Endodermal cell (in vitro differentiated cells): ENCODE measurements at regions not wholly inside any gene's neighbourhood (a gene's known extent, or its start where the extent isn't known, plus 50 kb on each side); places are given as distances from the start of the nearest gene placed in this dataset.

Source experiments
- DNase-seq: peaks from one replicate; pipeline ENCODE4 v3.0.0-alpha.2; 2017
- H3K27ac ChIP-seq: 2 replicates; pipeline ENCODE4 v1.5.1; 2013; ENCODE audit warnings: mild to moderate bottlenecking, low read depth, low read length, moderate library complexity
- H3K27me3 ChIP-seq: 2 replicates; pipeline ENCODE4 v1.6.1; 2013; ENCODE audit warnings: mild to moderate bottlenecking, low read length, moderate library complexity; ENCODE audit not compliant: insufficient read depth, control insufficient read depth, poor library complexity, severe bottlenecking
- H3K36me3 ChIP-seq: 2 replicates; pipeline ENCODE4 v1.7.0; 2013; ENCODE audit warnings: mild to moderate bottlenecking, low read length, moderate library complexity; ENCODE audit not compliant: control insufficient read depth, insufficient read depth
- H3K4me1 ChIP-seq: one replicate; pipeline ENCODE4 v1.7.0; 2013; ENCODE audit warnings: low read length; ENCODE audit not compliant: control insufficient read depth, insufficient read depth
- H3K4me3 ChIP-seq: 2 replicates; pipeline ENCODE4 v1.5.1; 2013; ENCODE audit warnings: mild to moderate bottlenecking, low read length, moderate library complexity
- H3K9ac ChIP-seq: 2 replicates; pipeline ENCODE4 v1.6.1; 2013; ENCODE audit warnings: mild to moderate bottlenecking, low read length, moderate library complexity; ENCODE audit not compliant: poor library complexity, severe bottlenecking; ENCODE audit errors: extremely low read depth
- H3K9me3 ChIP-seq: 2 replicates; pipeline ENCODE4 v1.6.1; 2013; ENCODE audit warnings: mild to moderate bottlenecking, low read length, moderate library complexity; ENCODE audit not compliant: control insufficient read depth
- H3K27ac Mint-ChIP-seq: 2 replicates; pipeline ENCODE4 v1.8.0; 2020; ENCODE audit warnings: mixed read lengths
- H3K27me3 Mint-ChIP-seq: 2 replicates; pipeline ENCODE4 v1.8.0; 2021; ENCODE audit warnings: mild to moderate bottlenecking, mixed read lengths; ENCODE audit not compliant: insufficient read depth
- H3K36me3 Mint-ChIP-seq: 2 replicates; pipeline ENCODE4 v1.8.0; 2020; ENCODE audit warnings: low read depth, mixed read lengths
- H3K4me1 Mint-ChIP-seq: 2 replicates; pipeline ENCODE4 v1.8.0; 2020; ENCODE audit warnings: mixed read lengths
- H3K4me3 Mint-ChIP-seq: 2 replicates; pipeline ENCODE4 v1.8.0; 2020; ENCODE audit warnings: mild to moderate bottlenecking, moderate library complexity, mixed read lengths
- H3K9me3 Mint-ChIP-seq: 2 replicates; pipeline ENCODE4 v1.8.0; 2020; ENCODE audit warnings: mild to moderate bottlenecking, mixed read lengths
- WGBS, 2 experiments: methylation state at CpG; one replicate each; pipeline versions ENCODE4 v1.1.5 to v1.1.7; 2013; ENCODE audit warnings: missing lambda C conversion rate in 2 of 2, mixed read lengths in 1 of 2; ENCODE audit not compliant: insufficient coverage in 1 of 2, insufficient read length in 1 of 2; 5-methylcytosine and 5-hydroxymethylcytosine counted together
- TF ChIP-seq, protein P1 (sequence below): fragments of 200-600 bp; sonication (generic); conservative IDR thresholded peaks from 2 replicates; pipeline ENCODE4 v1.5.0; 2021; ENCODE audit warnings: antibody characterized with exemption, mild to moderate bottlenecking

DNA sequence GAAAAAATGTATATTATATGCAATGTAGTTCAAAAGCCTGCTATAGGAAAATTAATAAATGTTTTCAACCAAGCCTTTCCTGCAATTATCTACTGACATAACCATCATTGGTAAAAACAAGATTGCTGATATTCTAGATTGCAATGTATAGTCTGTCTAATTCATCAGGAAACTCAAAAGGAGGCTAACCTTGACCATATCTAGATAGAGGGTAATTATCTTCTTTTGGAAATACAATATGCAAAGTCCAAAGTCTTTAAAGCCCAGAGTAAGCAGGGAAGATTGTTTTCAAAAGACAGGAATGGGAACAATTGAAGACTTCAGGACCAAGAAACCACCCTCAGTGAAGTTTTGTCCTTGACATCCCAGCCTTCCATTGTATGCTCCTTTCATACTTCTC, 123.1 kb upstream of the GLRA2 start:
- no peaks in the 10 kb centered on the region for H3K36me3 Mint-ChIP-seq

DNA sequence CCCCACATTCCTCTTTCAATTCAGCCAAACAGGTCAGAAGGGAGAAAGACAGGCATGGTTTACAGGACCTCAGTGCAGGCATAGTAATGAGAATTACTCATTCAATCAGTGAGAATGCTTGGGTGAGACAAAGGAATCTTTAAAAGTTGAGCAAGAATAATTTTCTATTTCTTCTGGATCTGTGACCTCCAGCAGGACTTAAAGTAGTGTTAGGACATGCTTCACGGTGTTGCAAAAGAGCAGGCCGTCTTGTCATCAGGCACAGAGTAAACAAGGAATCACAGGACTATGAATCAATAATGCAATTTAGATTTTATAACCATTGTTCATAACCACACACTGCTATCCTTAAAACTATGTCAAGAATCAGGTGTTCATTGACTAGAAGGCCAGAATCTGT, 130.6 kb upstream of the GLRA2 start:
- no peak for DNase-seq
- WGBS, 2 experiments: 84% methylated on average over 2 of the region's 2 CpGs; no CpG with 5 or more reads in 1 of the 2 experiments
- TF ChIP-seq, protein P1, sequence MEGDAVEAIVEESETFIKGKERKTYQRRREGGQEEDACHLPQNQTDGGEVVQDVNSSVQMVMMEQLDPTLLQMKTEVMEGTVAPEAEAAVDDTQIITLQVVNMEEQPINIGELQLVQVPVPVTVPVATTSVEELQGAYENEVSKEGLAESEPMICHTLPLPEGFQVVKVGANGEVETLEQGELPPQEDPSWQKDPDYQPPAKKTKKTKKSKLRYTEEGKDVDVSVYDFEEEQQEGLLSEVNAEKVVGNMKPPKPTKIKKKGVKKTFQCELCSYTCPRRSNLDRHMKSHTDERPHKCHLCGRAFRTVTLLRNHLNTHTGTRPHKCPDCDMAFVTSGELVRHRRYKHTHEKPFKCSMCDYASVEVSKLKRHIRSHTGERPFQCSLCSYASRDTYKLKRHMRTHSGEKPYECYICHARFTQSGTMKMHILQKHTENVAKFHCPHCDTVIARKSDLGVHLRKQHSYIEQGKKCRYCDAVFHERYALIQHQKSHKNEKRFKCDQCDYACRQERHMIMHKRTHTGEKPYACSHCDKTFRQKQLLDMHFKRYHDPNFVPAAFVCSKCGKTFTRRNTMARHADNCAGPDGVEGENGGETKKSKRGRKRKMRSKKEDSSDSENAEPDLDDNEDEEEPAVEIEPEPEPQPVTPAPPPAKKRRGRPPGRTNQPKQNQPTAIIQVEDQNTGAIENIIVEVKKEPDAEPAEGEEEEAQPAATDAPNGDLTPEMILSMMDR: no peak
- Histone ChIP-seq H3K36me3 (no peaks in the 10 kb centered on the region), H3K4me1 (no peaks in the 10 kb centered on the region), H3K4me3 (no peak overlapping the region), H3K27ac (no peak overlapping the region), H3K27me3 (no peaks in the 10 kb centered on the region), H3K9ac (no peak overlapping the region), H3K9me3 (no peaks in the 10 kb centered on the region)
- Mint-ChIP-seq H3K27me3 (no peaks in the 10 kb centered on the region), H3K36me3 (no peaks in the 10 kb centered on the region), H3K9me3 (peaks cover 44% of the 10 kb centered on the region), H3K27ac (no peak overlapping the region), H3K4me1 (no peaks in the 10 kb centered on the region), H3K4me3 (no peak overlapping the region)

More for the DNA sequence above, 123.1 kb upstream of the GLRA2 start:
- H3K27ac ChIP-seq: no peak overlapping the region
- H3K9ac ChIP-seq: no peak overlapping the region
- no peaks in the 10 kb centered on the region for H3K36me3 ChIP-seq
- Mint-ChIP-seq H3K4me1 (no peaks in the 10 kb centered on the region), H3K4me3 (no peak overlapping the region), H3K9me3 (peaks cover 31% of the 10 kb centered on the region), H3K27ac (no peak overlapping the region), H3K27me3 (no peaks in the 10 kb centered on the region)
- H3K4me1 ChIP-seq: no peaks in the 10 kb centered on the region
- no peaks in the 10 kb centered on the region for H3K27me3 ChIP-seq
- no peak for DNase-seq
- H3K9me3 ChIP-seq: no peaks in the 10 kb centered on the region
- H3K4me3 ChIP-seq: no peak overlapping the region
- TF ChIP-seq, protein P1: no peak

DNA sequence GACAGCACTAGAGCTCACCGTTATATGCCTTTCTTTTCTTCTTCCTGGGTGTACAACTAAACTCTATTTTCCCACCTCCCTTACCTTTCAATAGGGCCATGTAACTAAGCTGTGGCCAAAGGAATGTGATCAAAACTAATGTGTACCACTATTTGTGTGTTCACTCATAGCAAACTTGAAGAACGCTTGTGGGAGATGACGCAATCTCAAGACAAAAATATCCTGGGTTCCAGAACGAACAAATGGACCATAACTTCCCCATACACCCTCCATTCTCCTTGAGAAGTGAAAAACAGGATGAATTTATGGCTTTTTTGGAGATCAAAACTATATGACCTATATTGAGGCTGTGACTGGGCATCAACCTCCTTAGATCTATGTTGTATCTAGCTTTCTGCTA, 139.7 kb upstream of the GLRA2 start:
- Mint-ChIP-seq H3K4me3 (no peak overlapping the region), H3K27ac (no peak overlapping the region), H3K4me1 (no peaks in the 10 kb centered on the region), H3K36me3 (no peaks in the 10 kb centered on the region), H3K27me3 (no peaks in the 10 kb centered on the region), H3K9me3 (peaks cover 59% of the 10 kb centered on the region)
- TF ChIP-seq, protein P1: no peak
- H3K27me3 ChIP-seq: no peaks in the 10 kb centered on the region
- DNase-seq: no peak
- H3K9ac ChIP-seq: no peak overlapping the region
- 97 to 100% methylated on average over 1 to 3 of the region's 4 CpGs for WGBS, 2 experiments
- no peaks in the 10 kb centered on the region for H3K36me3 ChIP-seq
- no peak overlapping the region for H3K27ac ChIP-seq
- H3K9me3 ChIP-seq: no peaks in the 10 kb centered on the region
- no peak overlapping the region for H3K4me3 ChIP-seq
- H3K4me1 ChIP-seq: no peaks in the 10 kb centered on the region
